Right lobe of liver (tissue), 4 donors: ENCODE measurements at regions not wholly inside any gene's neighbourhood (a gene's known extent, or its start where the extent isn't known, plus 50 kb on each side); places are given as distances from the start of the nearest gene placed in this dataset.

Source experiments
- POLR2A ChIP-seq: fragments of 450-650 bp; IDR thresholded peaks from one replicate; pipeline ENCODE4 v1.6.1; 2017; ENCODE audit warnings: antibody characterized with exemption, mild to moderate bottlenecking
- TF ChIP-seq, protein P1 (sequence below), 4 donors: fragments of 200-600 bp in 3 of 4; fragments of 450-650 bp in 1 of 4; IDR thresholded peaks; one replicate each; pipeline versions ENCODE4 v1.5.1 to v1.8.0; 2016 to 2022; ENCODE audit warnings: antibody characterized with exemption in 4 of 4, mild to moderate bottlenecking in 2 of 4
- donor health status: DM: no; HTN: no; CAD: no.
- donor health status: DM: no; HTN: no; CAD: no.
- donor health status: DM: no; HTN: yes; CAD: no.

DNA sequence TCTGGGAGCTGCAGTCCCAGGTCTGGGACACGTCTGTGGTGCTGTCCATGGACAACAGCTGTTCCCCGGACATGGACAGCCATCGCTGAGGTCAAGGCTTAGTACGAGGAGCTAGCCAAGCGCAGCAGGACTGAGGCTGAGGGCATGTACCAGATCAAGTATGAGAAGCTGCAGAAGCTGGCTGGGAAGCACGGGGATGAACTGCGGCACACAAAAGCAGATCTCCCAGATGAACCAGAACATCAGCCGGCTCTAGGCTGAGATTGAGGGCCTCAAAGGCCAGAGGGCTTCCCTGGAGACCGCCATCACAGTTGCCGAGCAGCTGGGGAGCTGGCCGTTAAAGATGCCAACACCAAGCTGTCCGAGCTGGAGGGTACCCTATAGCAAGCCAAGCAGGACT lies 375.3 kb downstream of the SEC23A start:
- no peak for TF ChIP-seq POLR2A
- TF ChIP-seq, protein P1, sequence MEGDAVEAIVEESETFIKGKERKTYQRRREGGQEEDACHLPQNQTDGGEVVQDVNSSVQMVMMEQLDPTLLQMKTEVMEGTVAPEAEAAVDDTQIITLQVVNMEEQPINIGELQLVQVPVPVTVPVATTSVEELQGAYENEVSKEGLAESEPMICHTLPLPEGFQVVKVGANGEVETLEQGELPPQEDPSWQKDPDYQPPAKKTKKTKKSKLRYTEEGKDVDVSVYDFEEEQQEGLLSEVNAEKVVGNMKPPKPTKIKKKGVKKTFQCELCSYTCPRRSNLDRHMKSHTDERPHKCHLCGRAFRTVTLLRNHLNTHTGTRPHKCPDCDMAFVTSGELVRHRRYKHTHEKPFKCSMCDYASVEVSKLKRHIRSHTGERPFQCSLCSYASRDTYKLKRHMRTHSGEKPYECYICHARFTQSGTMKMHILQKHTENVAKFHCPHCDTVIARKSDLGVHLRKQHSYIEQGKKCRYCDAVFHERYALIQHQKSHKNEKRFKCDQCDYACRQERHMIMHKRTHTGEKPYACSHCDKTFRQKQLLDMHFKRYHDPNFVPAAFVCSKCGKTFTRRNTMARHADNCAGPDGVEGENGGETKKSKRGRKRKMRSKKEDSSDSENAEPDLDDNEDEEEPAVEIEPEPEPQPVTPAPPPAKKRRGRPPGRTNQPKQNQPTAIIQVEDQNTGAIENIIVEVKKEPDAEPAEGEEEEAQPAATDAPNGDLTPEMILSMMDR (IDR thresholded peaks at IDR 0.05) = no peak
